Suprapubic skin (tissue), 4 donors: ENCODE measurements at regions not wholly inside any gene's neighbourhood (a gene's known extent, or its start where the extent isn't known, plus 50 kb on each side); places are given as distances from the start of the nearest gene placed in this dataset.

Experiments used
- DNase-seq, 2 donors: peaks; one replicate each; pipeline ENCODE4 v3.0.0-alpha.2; 2019; ENCODE audit warnings: low spot score in 2 of 2
- H3K27ac ChIP-seq: fragments of 200-600 bp; sonication (generic); one replicate; pipeline ENCODE4 v1.5.1; 2019
- H3K27me3 ChIP-seq: fragments of 200-600 bp; sonication (generic); one replicate; pipeline ENCODE4 v1.5.1; 2019
- H3K36me3 ChIP-seq: fragments of 200-600 bp; sonication (generic); one replicate; pipeline ENCODE4 v1.5.1; 2019
- H3K4me1 ChIP-seq: fragments of 200-600 bp; sonication (generic); one replicate; pipeline ENCODE4 v1.5.1; 2019
- H3K4me3 ChIP-seq: fragments of 200-600 bp; sonication (generic); one replicate; pipeline ENCODE4 v1.5.1; 2019; ENCODE audit warnings: mild to moderate bottlenecking
- H3K9me3 ChIP-seq: fragments of 200-600 bp; sonication (generic); one replicate; pipeline ENCODE4 v1.5.1; 2019
- EP300 ChIP-seq: sonication (generic); formaldehyde crosslinking; IDR thresholded peaks from one replicate; pipeline ENCODE4 v1.6.1; 2017; ENCODE audit warnings: antibody characterized with exemption
- POLR2A ChIP-seq, 2 donors: fragments of 450-650 bp; IDR thresholded peaks; one replicate each; pipeline ENCODE4 v1.6.1; 2017; ENCODE audit warnings: antibody characterized with exemption in 2 of 2, mild to moderate bottlenecking in 2 of 2, moderate library complexity in 2 of 2
- POLR2AphosphoS5 ChIP-seq, 3 donors: sonication (generic); formaldehyde crosslinking; IDR thresholded peaks; one replicate each; pipeline ENCODE4 v1.6.1; 2017; ENCODE audit warnings: antibody characterized with exemption in 3 of 3
- WGBS: methylation state at CpG from one replicate; pipeline ENCODE4 v1.1.5; 2018; 5-methylcytosine and 5-hydroxymethylcytosine counted together
- TF ChIP-seq, protein P1 (sequence below), 2 donors: fragments of 200-600 bp in 1 of 2; fragments of 450-650 bp in 1 of 2; sonication (generic) in 1 of 2; IDR thresholded peaks; one replicate each; pipeline ENCODE4 v1.5.1; 2016 to 2019; ENCODE audit warnings: antibody characterized with exemption in 2 of 2, mild to moderate bottlenecking in 1 of 2, moderate library complexity in 1 of 2

DNA sequence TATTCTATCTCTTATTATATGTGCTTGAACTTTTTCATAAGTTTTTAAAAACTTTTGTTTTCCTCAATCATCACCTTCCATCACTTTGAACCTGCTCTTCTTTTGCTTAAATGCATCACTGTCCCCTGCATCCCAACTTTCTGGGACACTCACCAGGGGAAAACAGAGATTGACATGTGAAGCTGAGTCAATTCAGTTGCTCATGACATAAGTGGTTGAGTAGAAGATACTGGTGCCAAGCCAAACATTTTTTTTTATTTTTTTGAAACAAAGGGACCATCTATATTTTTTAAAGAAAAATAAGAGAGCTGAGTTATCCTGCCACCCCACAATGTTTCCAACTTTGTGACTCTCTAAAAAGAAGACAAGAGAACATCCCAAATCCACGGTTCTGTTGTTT lies 61.8 kb upstream of the AHR start:
- 89% methylated on average over 1 of the region's 1 CpG for WGBS
- Histone ChIP-seq H3K9me3 (no peaks in the 10 kb centered on the region), H3K27ac (no peak overlapping the region), H3K4me3 (no peak overlapping the region), H3K4me1 (peaks cover 9% of the 10 kb centered on the region), H3K36me3 (no peaks in the 10 kb centered on the region), H3K27me3 (no peaks in the 10 kb centered on the region)
- TF ChIP-seq POLR2AphosphoS5 (IDR thresholded peaks at IDR 0.05) (no peak), POLR2A (IDR thresholded peaks at IDR 0.05) (no peak), EP300 (no peak)
- TF ChIP-seq, protein P1, sequence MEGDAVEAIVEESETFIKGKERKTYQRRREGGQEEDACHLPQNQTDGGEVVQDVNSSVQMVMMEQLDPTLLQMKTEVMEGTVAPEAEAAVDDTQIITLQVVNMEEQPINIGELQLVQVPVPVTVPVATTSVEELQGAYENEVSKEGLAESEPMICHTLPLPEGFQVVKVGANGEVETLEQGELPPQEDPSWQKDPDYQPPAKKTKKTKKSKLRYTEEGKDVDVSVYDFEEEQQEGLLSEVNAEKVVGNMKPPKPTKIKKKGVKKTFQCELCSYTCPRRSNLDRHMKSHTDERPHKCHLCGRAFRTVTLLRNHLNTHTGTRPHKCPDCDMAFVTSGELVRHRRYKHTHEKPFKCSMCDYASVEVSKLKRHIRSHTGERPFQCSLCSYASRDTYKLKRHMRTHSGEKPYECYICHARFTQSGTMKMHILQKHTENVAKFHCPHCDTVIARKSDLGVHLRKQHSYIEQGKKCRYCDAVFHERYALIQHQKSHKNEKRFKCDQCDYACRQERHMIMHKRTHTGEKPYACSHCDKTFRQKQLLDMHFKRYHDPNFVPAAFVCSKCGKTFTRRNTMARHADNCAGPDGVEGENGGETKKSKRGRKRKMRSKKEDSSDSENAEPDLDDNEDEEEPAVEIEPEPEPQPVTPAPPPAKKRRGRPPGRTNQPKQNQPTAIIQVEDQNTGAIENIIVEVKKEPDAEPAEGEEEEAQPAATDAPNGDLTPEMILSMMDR (IDR thresholded peaks at IDR 0.05), result no peak
- no peak for DNase-seq

DNA sequence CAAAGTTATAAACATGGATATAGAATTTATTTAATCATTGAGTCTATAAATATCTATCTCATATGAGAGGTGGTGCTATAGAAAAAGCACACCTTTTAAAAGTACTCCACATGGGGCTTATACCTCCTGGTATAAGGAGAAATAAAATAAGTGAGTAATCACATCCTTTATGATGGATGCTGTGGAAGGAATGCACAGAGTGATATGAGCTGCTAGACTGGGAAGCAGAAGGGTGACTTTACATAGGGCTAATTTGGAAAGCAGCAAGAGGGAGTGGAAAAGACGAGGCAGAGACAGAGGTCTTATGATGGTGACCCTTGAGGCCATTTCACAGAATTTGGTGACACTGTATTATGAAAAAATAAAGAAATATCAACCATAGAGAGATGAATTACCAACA lies 59.4 kb upstream of the AHR start:
- no peaks in the 10 kb centered on the region for H3K9me3 ChIP-seq
- 85% methylated on average over 1 of the region's 1 CpG for WGBS
- no peak overlapping the region for H3K4me3 ChIP-seq
- no peaks in the 10 kb centered on the region for H3K27me3 ChIP-seq
- DNase-seq, result no peak
- TF ChIP-seq POLR2A (IDR thresholded peaks at IDR 0.05) (no peak), POLR2AphosphoS5 (IDR thresholded peaks at IDR 0.05) (no peak), EP300 (no peak)
- TF ChIP-seq, protein P1 (IDR thresholded peaks at IDR 0.05), result no peak
- no peak overlapping the region for H3K27ac ChIP-seq
- no peaks in the 10 kb centered on the region for H3K36me3 ChIP-seq
- peaks cover 4% of the 10 kb centered on the region for H3K4me1 ChIP-seq

DNA sequence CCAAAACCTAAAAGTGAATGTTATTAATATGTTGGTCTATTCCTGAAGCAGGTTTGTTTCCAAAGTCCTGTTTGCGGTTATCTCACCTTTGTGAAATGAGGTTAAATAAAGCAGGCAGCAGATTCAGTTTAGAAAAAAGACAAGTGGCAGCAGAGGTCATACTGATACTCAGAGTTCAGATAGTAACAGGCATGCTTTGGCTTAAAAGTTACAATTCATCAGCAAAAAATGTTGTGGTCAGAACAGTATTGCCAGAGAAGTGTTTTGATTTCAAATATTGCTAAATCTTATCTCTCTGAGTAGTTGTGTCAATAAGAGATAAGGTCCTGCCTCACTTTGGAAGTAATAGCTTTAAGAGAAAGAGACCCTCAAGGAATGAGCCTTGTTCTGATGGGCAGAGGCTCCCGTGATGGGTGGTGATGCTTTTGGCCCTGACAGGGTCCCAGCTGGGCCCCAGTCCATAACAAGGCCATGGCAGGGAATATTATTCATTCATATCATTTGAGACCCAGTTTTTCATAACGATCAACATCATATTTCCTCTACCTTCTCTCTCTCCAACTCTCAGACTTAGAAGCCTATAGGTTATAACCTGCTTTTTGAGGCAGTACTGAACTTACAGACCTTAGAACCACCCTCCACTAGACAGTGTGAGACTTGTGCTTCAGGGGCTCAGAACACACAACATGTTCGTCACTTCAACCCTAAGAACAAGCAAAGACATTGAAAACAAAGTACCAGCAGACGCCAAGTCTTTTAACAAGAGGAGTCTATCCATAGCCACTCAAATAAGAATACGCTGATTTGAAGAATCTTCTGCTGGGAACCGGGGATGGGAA lies 58.5 kb upstream of the AHR start:
- TF ChIP-seq EP300 (no peak), POLR2A (IDR thresholded peaks at IDR 0.05) (no peak)
- TF ChIP-seq, protein P1 (IDR thresholded peaks at IDR 0.05), result no peak
- Histone ChIP-seq H3K27me3 (no peaks in the 10 kb centered on the region), H3K27ac (no peak overlapping the region), H3K4me3 (no peak overlapping the region), H3K36me3 (no peaks in the 10 kb centered on the region), H3K4me1 (peaks cover 3% of the 10 kb centered on the region), H3K9me3 (no peaks in the 10 kb centered on the region)
- WGBS, result 83% methylated on average over 7 of the region's 7 CpGs
- no peak for DNase-seq

DNA sequence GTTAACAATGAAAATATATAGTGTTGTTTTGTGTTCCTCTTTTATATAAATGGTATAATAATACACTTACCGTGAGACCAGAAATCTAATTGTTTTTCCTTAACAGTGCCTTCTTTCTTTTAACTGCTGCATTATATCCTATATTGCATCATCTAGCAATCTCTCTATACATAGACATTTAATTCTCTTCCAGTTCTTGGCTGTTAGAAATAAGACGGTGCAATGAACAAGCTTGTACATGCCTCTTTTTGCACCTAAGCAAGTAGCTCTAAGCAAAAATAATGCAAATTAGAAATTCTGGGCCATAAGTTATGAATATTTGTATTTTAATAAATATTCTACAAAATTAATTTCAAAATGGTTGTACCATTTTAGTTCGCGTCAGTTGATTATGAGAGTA lies 55.9 kb upstream of the AHR start:
- DNase-seq, result no peak
- H3K9me3 ChIP-seq, result no peaks in the 10 kb centered on the region
- no peak overlapping the region for H3K27ac ChIP-seq
- 66% methylated on average over 4 of the region's 4 CpGs for WGBS
- no peaks in the 10 kb centered on the region for H3K36me3 ChIP-seq
- no peaks in the 10 kb centered on the region for H3K4me1 ChIP-seq
- no peak overlapping the region for H3K4me3 ChIP-seq
- no peaks in the 10 kb centered on the region for H3K27me3 ChIP-seq
- TF ChIP-seq, protein P1 (IDR thresholded peaks at IDR 0.05), result no peak
- TF ChIP-seq POLR2AphosphoS5 (IDR thresholded peaks at IDR 0.05) (no peak), EP300 (no peak), POLR2A (IDR thresholded peaks at IDR 0.05) (no peak)

DNA sequence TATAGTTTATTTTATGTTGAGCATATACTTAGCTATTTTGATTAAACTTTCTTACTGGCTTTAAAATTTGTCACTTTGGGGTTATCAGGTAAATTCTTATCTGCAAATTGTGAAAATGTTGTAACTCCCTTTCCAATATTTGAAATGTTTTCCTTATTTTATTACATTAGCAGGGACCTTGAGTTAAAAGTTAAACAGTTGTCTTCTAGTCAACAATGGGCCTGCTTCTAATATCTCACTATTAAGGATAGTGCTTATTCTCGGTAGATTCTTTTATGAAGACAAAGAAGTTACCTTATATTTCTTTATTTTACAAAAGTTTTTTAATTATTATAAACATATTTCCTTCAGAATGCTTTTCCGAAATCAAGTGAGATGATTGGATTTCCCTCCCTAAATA lies 53.7 kb upstream of the AHR start:
- Histone ChIP-seq H3K4me1 (no peaks in the 10 kb centered on the region), H3K36me3 (no peaks in the 10 kb centered on the region), H3K4me3 (no peak overlapping the region), H3K9me3 (no peaks in the 10 kb centered on the region), H3K27ac (no peak overlapping the region), H3K27me3 (no peaks in the 10 kb centered on the region)
- DNase-seq, result no peak
- TF ChIP-seq EP300 (no peak), POLR2AphosphoS5 (IDR thresholded peaks at IDR 0.05) (no peak), POLR2A (IDR thresholded peaks at IDR 0.05) (no peak)
- TF ChIP-seq, protein P1 (IDR thresholded peaks at IDR 0.05), result no peak
- WGBS, result 97% methylated on average over 2 of the region's 2 CpGs
